ENCODE measurements at regions not wholly inside any gene's neighbourhood (a gene's known extent, or its start where the extent isn't known, plus 50 kb on each side); places are given as distances from the start of the nearest gene placed in this dataset.

- no peak overlapping the region for H3K9ac ChIP-seq (ENCODE audit: insufficient read depth, low read depth, low read length)
- WGBS (ENCODE audit: low lambda C conversion rate): 5% methylated on average over 8 of the region's 8 CpGs
- no peak overlapping the region for H3K4me3 ChIP-seq (replicated peaks in 1 of 3; ENCODE audit: insufficient read depth in 1 of 3, low read depth in 2 of 3, low read length in 3 of 3)
- no peak for DNase-seq (ENCODE audit: low spot score)
- H3K4me2 ChIP-seq (ENCODE audit: low read depth, low read length): no peak overlapping the region
- H3K4me1 ChIP-seq (ENCODE audit: insufficient read depth, low read length): no peaks in the 10 kb centered on the region
- no TSS peak for BruUV-seq (replicated peaks)
- CTCF ChIA-PET (ENCODE audit: low intra/inter-chr PET ratio, low total read pairs): no interaction called here
- H3K27ac ChIP-seq (ENCODE audit: extremely low read length, insufficient read depth, low read length): no peak overlapping the region
- ATAC-seq: no peak
- POLR2A ChIA-PET: no interaction called here
- no peaks in the 10 kb centered on the region for H3K9me3 ChIP-seq (ENCODE audit: low read length)
- no peak overlapping the region for H2AFZ ChIP-seq (ENCODE audit: low read length)
- FAIRE-seq: no peak
- no peaks in the 10 kb centered on the region for H4K20me1 ChIP-seq (ENCODE audit: insufficient read depth, low read length)
- intact Hi-C loops (cut with micrococcal nuclease; ENCODE audit: unreplicated experiment): no loop called here
- H3K27me3 ChIP-seq (ENCODE audit: control insufficient read depth in 1 of 2, insufficient read depth in 2 of 2, low read length in 2 of 2): peaks cover 1 to 4% of the 10 kb centered on the region in 2 experiments; a peak in 1 of 5 replicates
- no peaks in the 10 kb centered on the region for H3K79me2 ChIP-seq (ENCODE audit: insufficient read depth, low read length)
- in situ Hi-C loops (cut with HindIII; ENCODE audit: extremely low pct_ligation_motif_present, low pct_unique_long_range_greater_than_20kb): no loop called here
- no peaks in the 10 kb centered on the region for H3K36me3 ChIP-seq (replicated peaks in 1 of 2; ENCODE audit: control insufficient read depth in 1 of 2, insufficient read depth in 2 of 2, low read length in 2 of 2)
- TF ChIP-seq MXD1 (CRISPR knock-in tag; IDR thresholded peaks at IDR 0.05) (no peak), ZNF253 (CRISPR knock-in tag; IDR thresholded peaks at IDR 0.05; ENCODE audit: borderline replicate concordance) (no peak), ZNF768 (CRISPR knock-in tag; IDR thresholded peaks at IDR 0.05) (no peak), JUND (CRISPR knock-in tag; IDR thresholded peaks at IDR 0.05) (no peak), KAT2B (IDR thresholded peaks at IDR 0.05; ENCODE audit: borderline replicate concordance, low read depth, low read length) (no peak), GLI4 (CRISPR knock-in tag; IDR thresholded peaks at IDR 0.05; ENCODE audit: borderline replicate concordance) (no peak)
- TF ChIP-seq, protein P1, sequence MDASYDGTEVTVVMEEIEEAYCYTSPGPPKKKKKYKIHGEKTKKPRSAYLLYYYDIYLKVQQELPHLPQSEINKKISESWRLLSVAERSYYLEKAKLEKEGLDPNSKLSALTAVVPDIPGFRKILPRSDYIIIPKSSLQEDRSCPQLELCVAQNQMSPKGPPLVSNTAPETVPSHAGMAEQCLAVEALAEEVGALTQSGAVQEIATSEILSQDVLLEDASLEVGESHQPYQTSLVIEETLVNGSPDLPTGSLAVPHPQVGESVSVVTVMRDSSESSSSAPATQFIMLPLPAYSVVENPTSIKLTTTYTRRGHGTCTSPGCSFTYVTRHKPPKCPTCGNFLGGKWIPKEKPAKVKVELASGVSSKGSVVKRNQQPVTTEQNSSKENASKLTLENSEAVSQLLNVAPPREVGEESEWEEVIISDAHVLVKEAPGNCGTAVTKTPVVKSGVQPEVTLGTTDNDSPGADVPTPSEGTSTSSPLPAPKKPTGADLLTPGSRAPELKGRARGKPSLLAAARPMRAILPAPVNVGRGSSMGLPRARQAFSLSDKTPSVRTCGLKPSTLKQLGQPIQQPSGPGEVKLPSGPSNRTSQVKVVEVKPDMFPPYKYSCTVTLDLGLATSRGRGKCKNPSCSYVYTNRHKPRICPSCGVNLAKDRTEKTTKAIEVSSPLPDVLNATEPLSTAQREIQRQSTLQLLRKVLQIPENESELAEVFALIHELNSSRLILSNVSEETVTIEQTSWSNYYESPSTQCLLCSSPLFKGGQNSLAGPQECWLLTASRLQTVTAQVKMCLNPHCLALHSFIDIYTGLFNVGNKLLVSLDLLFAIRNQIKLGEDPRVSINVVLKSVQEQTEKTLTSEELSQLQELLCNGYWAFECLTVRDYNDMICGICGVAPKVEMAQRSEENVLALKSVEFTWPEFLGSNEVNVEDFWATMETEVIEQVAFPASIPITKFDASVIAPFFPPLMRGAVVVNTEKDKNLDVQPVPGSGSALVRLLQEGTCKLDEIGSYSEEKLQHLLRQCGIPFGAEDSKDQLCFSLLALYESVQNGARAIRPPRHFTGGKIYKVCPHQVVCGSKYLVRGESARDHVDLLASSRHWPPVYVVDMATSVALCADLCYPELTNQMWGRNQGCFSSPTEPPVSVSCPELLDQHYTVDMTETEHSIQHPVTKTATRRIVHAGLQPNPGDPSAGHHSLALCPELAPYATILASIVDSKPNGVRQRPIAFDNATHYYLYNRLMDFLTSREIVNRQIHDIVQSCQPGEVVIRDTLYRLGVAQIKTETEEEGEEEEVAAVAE (CRISPR knock-in tag; IDR thresholded peaks at IDR 0.05; ENCODE audit: borderline replicate concordance): no peak
Measured at GRCh38 chr11:133659538-133660201, 127.4 kb upstream of the OPCML start.
